HG03565 (cell line): ENCODE measurements at regions not wholly inside any gene's neighbourhood (a gene's known extent, or its start where the extent isn't known, plus 50 kb on each side); places are given as distances from the start of the nearest gene placed in this dataset.
A peak's percentile ranks its signal among the peaks of the same experiment; 100 is the strongest.

ENCODE experiments used
- ATAC-seq: cut with Tn5 transposase; IDR thresholded peaks from one replicate; pipeline ENCODE4 v1.9.1; 2021; ENCODE audit warnings: mild to moderate bottlenecking, moderate library complexity; ENCODE audit not compliant: unreplicated experiment

- ATAC-seq = no peak
These were observed 52.8 kb upstream of the DHX15 start for GRCh38 chr4:24637173-24637572.

DNA sequence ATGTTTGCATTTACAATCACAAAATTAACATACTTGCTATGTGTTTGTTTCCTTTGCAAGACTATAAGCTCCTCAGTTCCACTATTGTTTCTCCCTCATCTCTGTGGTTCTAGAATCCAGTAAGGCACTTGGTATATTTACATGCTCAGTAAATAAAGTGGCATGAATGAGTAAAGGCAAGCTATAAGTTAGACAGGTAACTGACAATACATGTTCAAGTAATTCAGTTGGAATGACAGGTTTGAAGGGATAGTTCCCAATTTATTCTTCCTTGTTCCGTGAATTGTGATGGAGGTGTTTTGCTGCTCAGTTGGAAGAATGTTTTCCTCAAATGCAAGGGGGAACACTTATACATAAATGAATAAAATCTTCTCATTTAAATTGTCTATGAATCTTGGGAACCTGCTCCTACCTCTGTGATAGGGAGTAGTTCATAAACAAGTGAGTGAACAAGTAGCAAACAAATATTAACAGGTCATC, 54.1 kb upstream of the DHX15 start:
- no peak for ATAC-seq

DNA sequence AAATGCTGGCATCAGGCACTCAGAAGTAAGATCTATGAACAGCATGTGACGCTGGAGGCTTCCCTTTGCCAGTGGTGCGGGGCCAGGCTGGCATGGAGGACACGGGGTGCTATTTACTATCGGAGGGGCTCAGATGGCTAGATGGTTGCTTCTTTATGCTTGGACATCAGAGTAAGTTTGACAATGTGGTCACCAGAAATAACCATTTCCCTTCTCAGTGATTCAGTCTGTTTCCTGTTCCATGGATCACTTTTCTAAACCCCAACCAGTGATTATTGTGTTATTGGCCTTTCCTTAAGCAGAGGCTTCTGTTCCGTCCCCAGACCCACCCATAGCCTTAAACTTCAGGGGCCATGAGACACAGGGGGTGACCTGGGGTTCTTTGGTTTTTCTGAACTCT, 55.4 kb upstream of the DHX15 start:
- ATAC-seq = no peak

- no peak for ATAC-seq
These were observed 56.0 kb upstream of the DHX15 start for GRCh38 chr4:24640366-24640765.

- no peak for ATAC-seq
These were observed 58.7 kb upstream of the DHX15 start for GRCh38 chr4:24642981-24643547.

DNA sequence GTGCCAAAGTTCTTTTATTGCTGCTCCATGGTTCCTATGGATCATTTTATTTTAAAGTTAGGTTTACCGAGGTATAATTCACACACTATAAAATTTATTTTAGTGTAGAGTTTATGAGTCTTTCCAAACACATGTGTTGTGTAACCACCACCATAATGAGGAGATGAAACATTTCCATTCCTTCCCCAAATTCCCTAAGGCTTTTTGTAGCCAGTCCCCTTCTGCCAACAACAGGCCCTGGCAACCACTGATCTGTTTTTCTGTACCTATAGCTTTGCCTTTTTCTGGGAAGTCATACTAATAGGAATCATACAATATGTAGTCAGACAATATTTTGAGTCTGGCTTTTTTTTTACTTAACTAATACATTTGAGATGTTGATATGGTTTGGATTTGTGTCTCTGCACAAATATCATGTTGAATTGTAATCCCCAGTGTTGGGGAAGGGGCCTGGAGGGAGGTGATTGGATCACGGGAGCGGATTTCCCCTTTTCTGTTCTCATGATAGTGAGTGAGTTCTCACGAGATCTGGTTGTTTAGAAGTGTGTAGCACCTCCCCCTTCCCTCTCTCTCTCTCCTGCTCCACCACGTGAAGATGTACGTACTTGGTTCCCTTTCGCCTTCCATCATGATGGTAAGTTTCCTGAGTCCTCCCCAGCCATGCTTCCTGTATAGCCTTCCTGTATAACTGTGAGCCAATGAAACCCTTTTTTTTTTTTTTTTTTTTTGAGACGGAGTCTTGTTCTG, 59.6 kb upstream of the DHX15 start:
- ATAC-seq = no peak

- no peak for ATAC-seq
These were observed 60.8 kb upstream of the DHX15 start for GRCh38 chr4:24644983-24645764.

- ATAC-seq = no peak
These were observed 61.6 kb upstream of the DHX15 start for GRCh38 chr4:24645765-24646550.

DNA sequence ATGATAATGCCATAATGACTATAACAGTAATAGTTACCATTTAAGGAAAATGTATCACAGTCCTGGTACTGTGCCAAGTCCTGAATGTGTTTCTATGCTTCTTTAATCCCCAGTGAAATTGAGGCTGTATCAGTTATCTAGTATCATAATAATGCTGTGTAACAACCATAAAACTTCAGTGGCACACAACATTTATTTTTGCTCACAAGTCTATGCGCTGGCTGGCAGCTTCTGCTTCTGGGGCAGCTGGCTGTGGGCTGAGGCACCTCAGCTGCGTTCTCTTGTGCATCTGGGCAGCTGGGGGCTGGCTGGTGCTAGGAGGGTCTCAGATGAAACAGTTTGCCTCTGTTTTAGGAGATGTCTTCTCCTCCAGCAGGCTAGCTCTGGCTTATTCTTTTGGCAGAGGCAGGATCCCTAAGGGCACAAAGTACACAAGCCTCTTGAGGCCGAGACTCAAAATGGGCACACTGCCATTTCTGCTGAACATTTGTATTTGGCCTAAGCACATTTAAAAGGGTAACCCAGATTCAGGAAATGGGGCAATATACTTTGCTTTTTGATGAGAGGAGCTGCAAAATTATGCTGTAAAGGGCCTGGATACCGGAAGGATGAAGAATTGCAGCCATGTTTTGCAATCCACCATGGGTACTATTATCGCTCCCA, 62.6 kb upstream of the DHX15 start:
- no peak for ATAC-seq

GRCh38 chr4:24650849-24651640, 66.7 kb upstream of the DHX15 start:
- no peak for ATAC-seq

DNA sequence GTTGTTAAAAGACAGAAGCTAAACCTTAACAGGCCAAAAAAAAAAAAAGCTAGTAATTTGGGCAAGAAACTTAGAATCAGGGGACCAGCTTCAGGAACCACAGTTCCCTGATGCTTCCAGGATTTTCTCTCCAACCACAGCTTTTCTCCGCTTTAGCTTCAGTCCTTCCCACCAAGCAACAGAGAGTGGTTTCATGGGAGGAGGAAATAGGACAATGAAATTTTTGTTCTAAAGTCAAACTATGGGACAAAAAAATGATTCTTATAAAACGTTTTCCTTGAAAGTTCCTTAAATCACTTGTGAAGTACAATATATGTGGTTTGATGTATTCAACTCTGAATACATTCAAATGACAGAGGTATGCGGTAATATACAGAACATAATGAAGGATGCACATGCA, 71.0 kb upstream of the DHX15 start:
- ATAC-seq = no peak

- ATAC-seq = no peak
These were observed 71.6 kb upstream of the DHX15 start for GRCh38 chr4:24655971-24656370.

- no peak for ATAC-seq
These were observed 72.6 kb upstream of the DHX15 start for GRCh38 chr4:24656906-24657305.

DNA sequence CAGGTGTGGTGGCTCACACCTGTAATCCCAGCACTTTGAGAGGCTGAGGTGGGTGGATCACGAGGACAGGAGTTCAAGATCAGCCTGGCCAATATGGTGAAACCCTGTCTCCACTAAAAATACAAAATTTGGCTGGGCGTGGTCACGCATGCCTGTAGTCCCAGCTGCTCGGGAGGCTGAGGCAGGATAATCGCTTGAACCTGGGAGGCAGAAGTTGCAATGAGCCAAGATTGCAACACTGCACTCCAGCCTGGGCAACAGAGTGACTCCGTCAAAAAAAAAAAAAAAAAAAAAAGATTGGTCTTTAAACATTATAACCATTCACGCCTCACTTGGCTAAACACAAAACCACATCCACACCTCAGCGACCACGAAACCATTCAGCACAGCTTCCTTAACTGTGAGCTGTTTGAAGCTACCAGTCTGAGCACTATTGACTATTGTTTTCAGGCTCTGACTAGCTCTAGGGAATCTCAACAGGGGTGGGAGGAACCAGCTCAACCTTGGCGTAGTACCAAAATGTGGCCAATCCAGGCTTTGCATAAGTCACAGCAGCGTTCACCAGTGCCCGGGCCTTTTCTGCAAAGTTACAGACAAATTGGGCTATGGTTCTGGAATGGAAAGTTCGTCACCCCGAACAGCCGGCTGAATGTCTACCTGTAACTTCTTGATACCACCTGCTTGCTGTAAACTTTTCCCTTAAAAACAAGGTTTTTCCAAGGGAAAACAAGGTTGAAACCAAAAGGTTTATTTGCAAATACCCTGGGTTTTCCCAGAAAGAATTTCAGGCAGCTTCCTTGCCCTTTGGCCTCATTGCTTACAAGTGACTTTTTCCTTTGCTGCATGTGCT, 73.6 kb upstream of the DHX15 start:
- peak; percentile 97 for ATAC-seq

- no peak for ATAC-seq
These were observed 75.0 kb upstream of the DHX15 start for GRCh38 chr4:24659241-24659961.

GRCh38 chr4:24662056-24662455, 77.7 kb upstream of the DHX15 start:
- ATAC-seq = no peak

- ATAC-seq = no peak
These were observed 78.2 kb upstream of the DHX15 start for GRCh38 chr4:24662542-24662941.

DNA sequence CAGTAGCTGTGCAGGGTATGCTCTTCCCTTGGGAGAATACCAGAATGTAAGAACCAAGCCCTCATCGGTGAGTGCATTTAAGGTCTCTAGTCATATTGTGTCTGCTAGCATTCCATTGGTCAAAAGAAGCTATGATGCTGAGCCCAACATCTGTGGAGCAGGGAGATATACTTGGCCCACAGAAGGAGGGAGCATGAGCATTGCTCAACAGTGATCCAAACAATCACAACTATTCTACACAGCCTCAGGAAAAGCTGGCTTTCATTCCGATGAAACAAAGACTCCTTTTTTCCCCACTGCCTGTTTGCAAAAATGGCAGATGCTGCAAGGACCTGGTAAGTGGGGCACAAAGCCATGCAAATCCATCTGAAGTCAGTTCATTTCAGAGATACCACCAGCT, 80.6 kb upstream of the DHX15 start:
- no peak for ATAC-seq
